WTC11 (cell line): ENCODE measurements at regions not wholly inside any gene's neighbourhood (a gene's known extent, or its start where the extent isn't known, plus 50 kb on each side); places are given as distances from the start of the nearest gene placed in this dataset.
A peak's percentile ranks its signal among the peaks of the same experiment; 100 is the strongest.

Source experiments
- ATAC-seq: fragments of 200-7000 bp; cut with Tn5 transposase; 2 replicates; pipeline ENCODE4 v1.10.0; 2021; ENCODE audit warnings: mild to moderate bottlenecking, moderate library complexity
- CTCF ChIA-PET: fragments of 300-600 bp; sonication (Branson Sonifier 250); formaldehyde crosslinking; loops from one replicate; lab custom pipeline; 2021; ENCODE audit warnings: antibody characterized with exemption; lab: Charles Lee
- POLR2A ChIA-PET: fragments of 350-600 bp; sonication (Branson Sonifier 250); formaldehyde crosslinking; loops from one replicate; lab custom pipeline; 2021; ENCODE audit warnings: antibody characterized with exemption; lab: Charles Lee
- DNase-seq: peaks from one replicate; pipeline ENCODE4 v3.0.0; 2021; ENCODE audit warnings: low spot score
- H3K27ac Mint-ChIP-seq: 2 replicates; pipeline ENCODE4 v1.8.0; 2021; ENCODE audit warnings: mixed read lengths
- H3K27me3 Mint-ChIP-seq: 2 replicates; pipeline ENCODE4 v1.8.0; 2021; ENCODE audit warnings: low read depth, mild to moderate bottlenecking, moderate library complexity, mixed read lengths
- H3K36me3 Mint-ChIP-seq: 2 replicates; pipeline ENCODE4 v1.8.0; 2021; ENCODE audit warnings: mixed read lengths
- H3K4me1 Mint-ChIP-seq: 2 replicates; pipeline ENCODE4 v1.8.0; 2022; ENCODE audit warnings: mixed read lengths
- H3K4me3 Mint-ChIP-seq: 2 replicates; pipeline ENCODE4 v1.8.0; 2021; ENCODE audit warnings: mild to moderate bottlenecking, moderate library complexity, mixed read lengths
- H3K9me3 Mint-ChIP-seq: 2 replicates; pipeline ENCODE4 v1.8.0; 2021; ENCODE audit warnings: mixed read lengths
- CREB1 ChIP-seq: sonication (generic); formaldehyde crosslinking; IDR thresholded peaks from 2 replicates; pipeline ENCODE4 v1.8.0; 2023; ENCODE audit warnings: mild to moderate bottlenecking, missing genetic modification reagents
- ERG ChIP-seq: fragments of 250-450 bp; sonication (Bioruptor Pico); IDR thresholded peaks from 2 replicates; pipeline ENCODE4 v1.8.0; 2021; ENCODE audit warnings: mild to moderate bottlenecking
- GRHL2 ChIP-seq: fragments of 250-450 bp; sonication (Bioruptor Pico); IDR thresholded peaks from 2 replicates; pipeline ENCODE4 v1.8.0; 2022; ENCODE audit warnings: mild to moderate bottlenecking, moderate library complexity; ENCODE audit not compliant: insufficient replicate concordance, severe bottlenecking
- KAT7 ChIP-seq: sonication (generic); formaldehyde crosslinking; IDR thresholded peaks from 2 replicates; pipeline ENCODE4 v1.8.1; 2023; ENCODE audit warnings: missing genetic modification reagents, mild to moderate bottlenecking, borderline replicate concordance
- NR1H2 ChIP-seq: sonication (generic); formaldehyde crosslinking; IDR thresholded peaks from 2 replicates; pipeline ENCODE4 v1.9.0; 2021; ENCODE audit warnings: mild to moderate bottlenecking, moderate library complexity, missing genetic modification reagents
- PRDM15 ChIP-seq: sonication (generic); formaldehyde crosslinking; IDR thresholded peaks from 2 replicates; pipeline ENCODE4 v1.8.0; 2022; ENCODE audit warnings: missing genetic modification reagents
- TEAD4 ChIP-seq: sonication (generic); formaldehyde crosslinking; IDR thresholded peaks from 2 replicates; pipeline ENCODE4 v1.8.0; 2022; ENCODE audit warnings: mild to moderate bottlenecking, missing genetic modification reagents
- TP53 ChIP-seq: sonication (generic); formaldehyde crosslinking; IDR thresholded peaks from 2 replicates; pipeline ENCODE4 v1.8.1; 2023; ENCODE audit warnings: mild to moderate bottlenecking, missing genetic modification reagents
- USF1 ChIP-seq: sonication (generic); formaldehyde crosslinking; IDR thresholded peaks from 2 replicates; pipeline ENCODE4 v1.8.0; 2022; ENCODE audit warnings: mild to moderate bottlenecking, missing genetic modification reagents
- ZBTB43 ChIP-seq: sonication (generic); formaldehyde crosslinking; IDR thresholded peaks from 2 replicates; pipeline ENCODE4 v1.8.1; 2023; ENCODE audit warnings: mild to moderate bottlenecking, missing genetic modification reagents
- ZNF396 ChIP-seq: fragments of 250-450 bp; sonication (Bioruptor Pico); IDR thresholded peaks from 2 replicates; pipeline ENCODE4 v1.8.0; 2021; ENCODE audit warnings: mild to moderate bottlenecking, moderate library complexity, borderline replicate concordance
- ZNF423 ChIP-seq: fragments of 250-450 bp; sonication (Bioruptor Pico); IDR thresholded peaks from 2 replicates; pipeline ENCODE4 v2.1.2; 2022; ENCODE audit warnings: mild to moderate bottlenecking, moderate library complexity
- ZSCAN18 ChIP-seq: fragments of 250-450 bp; sonication (Bioruptor Pico); IDR thresholded peaks from 2 replicates; pipeline ENCODE4 v2.1.2; 2022; ENCODE audit warnings: mild to moderate bottlenecking, moderate library complexity

GRCh38 chr2:147603447-147603846, 241.4 kb upstream of the ACVR2A start (continued):
- TF ChIP-seq PRDM15 (CRISPR knock-in tag) (no peak), TP53 (no peak)

GRCh38 chr2:147600646-147601045, 244.2 kb upstream of the ACVR2A start:
- DNase-seq (no peak), ATAC-seq (peak; percentile 67)
- Mint-ChIP-seq H3K4me1 (peaks cover 18% of the 10 kb centered on the region), H3K27me3 (peaks cover 9% of the 10 kb centered on the region), H3K4me3 (no peak overlapping the region), H3K27ac (no peak overlapping the region), H3K36me3 (peaks cover 7% of the 10 kb centered on the region; the same call in 1 of the 2 replicates), H3K9me3 (peaks cover 22% of the 10 kb centered on the region)
- TF ChIP-seq NR1H2 (CRISPR knock-in tag) (no peak), ZBTB43 (CRISPR knock-in tag) (no peak), ZNF423 (peak; percentile 69)
- ChIA-PET CTCF (interaction anchor here (1.0 kb wide), 1 partner anchor 268 kb away, joined by 3 read pairs; no protein-coding TSS in a partner anchor), POLR2A (no interaction called here)

GRCh38 chr2:147600223-147600622, 244.6 kb upstream of the ACVR2A start:
- Mint-ChIP-seq H3K36me3 (peaks cover 7% of the 10 kb centered on the region; the same call in 1 of the 2 replicates), H3K4me1 (peaks cover 22% of the 10 kb centered on the region), H3K27me3 (peaks cover 9% of the 10 kb centered on the region), H3K9me3 (peaks cover 19% of the 10 kb centered on the region), H3K4me3 (no peak overlapping the region)
- DNase-seq (no peak), ATAC-seq (0 out of 2 replicates have a peak, but pooled peaks have one; percentile 13)
- CTCF ChIA-PET: interaction anchor here (1.0 kb wide), 1 partner anchor 268 kb away, joined by 3 read pairs; no protein-coding TSS in a partner anchor
- TF ChIP-seq TEAD4 (CRISPR knock-in tag) (no peak), CREB1 (CRISPR knock-in tag) (no peak), GRHL2 (CRISPR knock-in tag) (no peak), ERG (CRISPR knock-in tag) (no peak), ZSCAN18 (CRISPR knock-in tag) (no peak), ZNF396 (CRISPR knock-in tag) (no peak), USF1 (no peak), KAT7 (no peak)
- TF ChIP-seq, all 79 proteins: peak for 0
- H3K27ac Mint-ChIP-seq: no peak overlapping the region
- POLR2A ChIA-PET: no interaction called here
